Astrocyte (in vitro differentiated cells and primary cell): ENCODE measurements at regions not wholly inside any gene's neighbourhood (a gene's known extent, or its start where the extent isn't known, plus 50 kb on each side); places are given as distances from the start of the nearest gene placed in this dataset.

Source experiments
- DNase-seq: peaks from one replicate; pipeline ENCODE4 v3.0.0-alpha.2; 2010; ENCODE audit warnings: low read depth
- FAIRE-seq: peaks from 2 replicates; lab custom pipeline; 2011; peaks lifted over from hg19 to GRCh38; lab: Jason Lieb, UNC
- H2AFZ ChIP-seq: 2 replicates; pipeline ENCODE4 v1.6.0; 2012; ENCODE audit warnings: low read depth, low read length, inconsistent platforms
- H3K27ac ChIP-seq: 2 replicates; pipeline ENCODE4 v1.5.1; 2011; ENCODE audit warnings: low read depth, low read length, inconsistent platforms
- H3K27me3 ChIP-seq: 2 replicates; pipeline ENCODE4 v1.6.0; 2011; ENCODE audit warnings: low read length, inconsistent platforms; ENCODE audit not compliant: insufficient read depth
- H3K36me3 ChIP-seq: 2 replicates; pipeline ENCODE4 v1.5.1; 2011; ENCODE audit warnings: low read length, inconsistent platforms; ENCODE audit not compliant: insufficient read depth
- H3K4me1 ChIP-seq: 2 replicates; pipeline ENCODE4 v1.5.1; 2011; ENCODE audit warnings: low read length, inconsistent platforms; ENCODE audit not compliant: insufficient read depth
- H3K4me2 ChIP-seq: 2 replicates; pipeline ENCODE4 v1.6.0; 2012; ENCODE audit warnings: low read length, inconsistent platforms
- H3K4me3 ChIP-seq: 2 replicates; pipeline ENCODE4 v1.5.1; 2011; ENCODE audit warnings: low read depth, mild to moderate bottlenecking, low read length, inconsistent platforms; ENCODE audit not compliant: insufficient read depth
- H3K79me2 ChIP-seq: 2 replicates; pipeline ENCODE4 v1.6.0; 2012; ENCODE audit warnings: mild to moderate bottlenecking, low read length, inconsistent platforms; ENCODE audit not compliant: insufficient read depth
- H3K9ac ChIP-seq: 2 replicates; pipeline ENCODE4 v1.6.0; 2012; ENCODE audit warnings: mild to moderate bottlenecking, low read length, inconsistent platforms
- H3K9me3 ChIP-seq: 2 replicates; pipeline ENCODE4 v1.5.1; 2012; ENCODE audit warnings: low read depth, mild to moderate bottlenecking, low read length, inconsistent platforms; ENCODE audit not compliant: insufficient read depth
- H4K20me1 ChIP-seq: 2 replicates; pipeline ENCODE4 v1.6.0; 2012; ENCODE audit warnings: low read length, inconsistent platforms; ENCODE audit not compliant: insufficient read depth
- H3K27ac Mint-ChIP-seq: one replicate; pipeline ENCODE4 v1.8.0; 2021; ENCODE audit warnings: mild to moderate bottlenecking, mixed read lengths; ENCODE audit not compliant: unreplicated experiment
- H3K27me3 Mint-ChIP-seq: one replicate; pipeline ENCODE4 v1.8.0; 2021; ENCODE audit warnings: low read depth, mixed read lengths; ENCODE audit not compliant: unreplicated experiment
- H3K36me3 Mint-ChIP-seq: one replicate; pipeline ENCODE4 v1.8.0; 2021; ENCODE audit warnings: low read depth, mixed read lengths; ENCODE audit not compliant: unreplicated experiment
- H3K4me1 Mint-ChIP-seq: one replicate; pipeline ENCODE4 v1.8.0; 2021; ENCODE audit warnings: low read depth, mixed read lengths; ENCODE audit not compliant: unreplicated experiment
- H3K4me3 Mint-ChIP-seq: one replicate; pipeline ENCODE4 v1.8.0; 2021; ENCODE audit warnings: mild to moderate bottlenecking, moderate library complexity, mixed read lengths; ENCODE audit not compliant: unreplicated experiment
- H3K9me3 Mint-ChIP-seq: one replicate; pipeline ENCODE4 v1.8.0; 2021; ENCODE audit warnings: mild to moderate bottlenecking, mixed read lengths; ENCODE audit not compliant: unreplicated experiment
- CTCF ChIP-seq: IDR thresholded peaks from 2 replicates; pipeline ENCODE4 v1.5.1; 2011; ENCODE audit warnings: low read depth, mild to moderate bottlenecking, inconsistent platforms, low read length, moderate library complexity; ENCODE audit not compliant: insufficient read depth
- EZH2 ChIP-seq: IDR thresholded peaks from 2 replicates; pipeline ENCODE4 v1.6.1; 2012; ENCODE audit warnings: mild to moderate bottlenecking, low read length, inconsistent platforms; ENCODE audit not compliant: insufficient read depth

GRCh38 chr7:35893649-35894048 lies 92.8 kb downstream of the SEPTIN7 start:
- H3K79me2 ChIP-seq, result peaks cover 7% of the 10 kb centered on the region
- H4K20me1 ChIP-seq, result no peaks in the 10 kb centered on the region
- Mint-ChIP-seq H3K27ac (no peak overlapping the region), H3K4me3 (no peak overlapping the region), H3K9me3 (no peaks in the 10 kb centered on the region), H3K36me3 (peaks cover 11% of the 10 kb centered on the region), H3K27me3 (no peaks in the 10 kb centered on the region), H3K4me1 (peaks cover 2% of the 10 kb centered on the region)
- peaks cover 13% of the 10 kb centered on the region for H3K36me3 ChIP-seq
- no peak overlapping the region for H3K27ac ChIP-seq
- H3K9me3 ChIP-seq, result no peaks in the 10 kb centered on the region
- H3K4me3 ChIP-seq, result no peak overlapping the region
- no peak overlapping the region for H3K4me2 ChIP-seq
- FAIRE-seq (no peak), DNase-seq (no peak)
- H3K9ac ChIP-seq, result no peak overlapping the region
- no peaks in the 10 kb centered on the region for H3K4me1 ChIP-seq
- H3K27me3 ChIP-seq, result no peaks in the 10 kb centered on the region
- no peak overlapping the region for H2AFZ ChIP-seq
- TF ChIP-seq EZH2, result no peak
- TF ChIP-seq CTCF, result no peak

GRCh38 chr7:35894721-35895120 lies 93.9 kb downstream of the SEPTIN7 start:
- H3K27ac ChIP-seq, result no peak overlapping the region
- H3K9ac ChIP-seq, result no peak overlapping the region
- DNase-seq (no peak), FAIRE-seq (no peak)
- H3K4me2 ChIP-seq, result no peak overlapping the region
- no peak overlapping the region for H3K4me3 Mint-ChIP-seq
- no peaks in the 10 kb centered on the region for H3K27me3 ChIP-seq
- H3K9me3 ChIP-seq, result no peaks in the 10 kb centered on the region
- no peak for TF ChIP-seq CTCF
- TF ChIP-seq EZH2, result no peak
- H3K4me1 Mint-ChIP-seq, result peaks cover 2% of the 10 kb centered on the region
- no peaks in the 10 kb centered on the region for H3K27me3 Mint-ChIP-seq
- no peak overlapping the region for H3K4me3 ChIP-seq
- H3K27ac Mint-ChIP-seq, result no peak overlapping the region
- H4K20me1 ChIP-seq, result no peaks in the 10 kb centered on the region
- H3K36me3 Mint-ChIP-seq, result peaks cover 6% of the 10 kb centered on the region
- H3K9me3 Mint-ChIP-seq, result no peaks in the 10 kb centered on the region
- peaks cover 7% of the 10 kb centered on the region for H3K79me2 ChIP-seq
- peaks cover 8% of the 10 kb centered on the region for H3K36me3 ChIP-seq
- H2AFZ ChIP-seq, result no peak overlapping the region
- no peaks in the 10 kb centered on the region for H3K4me1 ChIP-seq

- H3K27me3 ChIP-seq, result no peaks in the 10 kb centered on the region
- H3K27ac ChIP-seq, result no peak overlapping the region
- H3K9me3 Mint-ChIP-seq, result no peaks in the 10 kb centered on the region
- no peaks in the 10 kb centered on the region for H3K4me1 ChIP-seq
- peaks cover 3% of the 10 kb centered on the region for H3K4me1 Mint-ChIP-seq
- H4K20me1 ChIP-seq, result no peaks in the 10 kb centered on the region
- H3K36me3 Mint-ChIP-seq, result peaks cover 6% of the 10 kb centered on the region
- no peak overlapping the region for H3K27ac Mint-ChIP-seq
- no peak overlapping the region for H3K4me3 ChIP-seq
- FAIRE-seq (no peak), DNase-seq (no peak)
- no peak overlapping the region for H3K4me3 Mint-ChIP-seq
- H2AFZ ChIP-seq, result no peak overlapping the region
- H3K4me2 ChIP-seq, result no peak overlapping the region
- H3K79me2 ChIP-seq, result peaks cover under 1% of the 10 kb centered on the region
- H3K27me3 Mint-ChIP-seq, result no peaks in the 10 kb centered on the region
- TF ChIP-seq EZH2 (no peak), CTCF (no peak)
- H3K9me3 ChIP-seq, result no peaks in the 10 kb centered on the region
- no peak overlapping the region for H3K9ac ChIP-seq
- H3K36me3 ChIP-seq, result peaks cover 20% of the 10 kb centered on the region
Observed at GRCh38 chr7:35900651-35901050, 99.8 kb downstream of the SEPTIN7 start.
